ENCODE measurements at regions not wholly inside any gene's neighbourhood (a gene's known extent, or its start where the extent isn't known, plus 50 kb on each side); places are given as distances from the start of the nearest gene placed in this dataset.

DNA sequence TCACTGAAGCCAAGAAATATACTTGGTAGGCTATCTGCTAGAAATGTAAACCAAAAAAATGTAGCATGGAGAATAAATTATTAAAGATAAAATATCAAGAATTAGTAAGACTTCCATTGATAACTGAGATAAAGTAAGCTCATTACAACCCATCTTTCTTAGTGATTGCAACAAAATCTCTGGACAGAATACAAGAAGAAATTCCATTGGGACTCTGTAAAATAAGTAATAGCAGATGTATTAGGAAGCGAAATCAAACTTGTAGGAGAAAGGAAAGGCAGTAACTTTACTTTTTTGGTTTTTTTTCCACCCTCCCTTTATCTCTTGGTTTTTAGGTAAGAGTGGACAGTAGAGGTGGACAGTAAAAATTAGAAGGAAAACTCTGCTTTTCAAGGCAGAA, 605.7 kb downstream of the DACH1 start:
- TF ChIP-seq CTCF (IDR thresholded peaks at IDR 0.05) (no peak), ZFX (IDR thresholded peaks at IDR 0.05; ENCODE audit: borderline replicate concordance) (no peak)
